Prostate gland (tissue), 2 donors: ENCODE measurements at regions not wholly inside any gene's neighbourhood (a gene's known extent, or its start where the extent isn't known, plus 50 kb on each side); places are given as distances from the start of the nearest gene placed in this dataset.

Source experiments
- POLR2A ChIP-seq: fragments of 450-650 bp; IDR thresholded peaks from one replicate; pipeline ENCODE4 v1.6.1; 2016; ENCODE audit warnings: antibody characterized with exemption, mild to moderate bottlenecking
- TF ChIP-seq, protein P1 (sequence below), 4 experiments: fragments of 200-600 bp in 2 of 4; fragments of 450-650 bp in 2 of 4; sonication (generic) in 2 of 4; IDR thresholded peaks; 1 replicate in 3 of 4; 2 replicates in 1 of 4; pipeline ENCODE4 v1.5.1; 2016 to 2019; ENCODE audit warnings: antibody characterized with exemption in 4 of 4, mild to moderate bottlenecking in 2 of 4, moderate library complexity in 2 of 4

DNA sequence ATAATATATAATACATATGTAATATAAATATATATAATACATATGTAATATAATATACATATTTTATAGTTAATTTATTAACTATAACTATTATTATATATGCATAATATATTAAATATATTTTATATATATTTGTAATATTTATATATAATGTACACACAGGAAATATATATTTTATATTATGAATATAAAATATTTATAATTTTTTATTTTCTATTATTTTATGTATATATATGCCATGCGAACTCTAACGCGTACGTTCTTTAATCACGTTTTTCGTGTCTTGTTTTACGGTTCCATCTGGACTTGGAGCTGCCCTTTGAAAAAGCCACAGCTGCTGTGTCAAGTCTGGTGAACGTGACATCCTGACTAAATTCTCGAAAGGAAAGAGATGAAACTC is 332.1 kb downstream of the ASMT start:
- TF ChIP-seq, protein P1, sequence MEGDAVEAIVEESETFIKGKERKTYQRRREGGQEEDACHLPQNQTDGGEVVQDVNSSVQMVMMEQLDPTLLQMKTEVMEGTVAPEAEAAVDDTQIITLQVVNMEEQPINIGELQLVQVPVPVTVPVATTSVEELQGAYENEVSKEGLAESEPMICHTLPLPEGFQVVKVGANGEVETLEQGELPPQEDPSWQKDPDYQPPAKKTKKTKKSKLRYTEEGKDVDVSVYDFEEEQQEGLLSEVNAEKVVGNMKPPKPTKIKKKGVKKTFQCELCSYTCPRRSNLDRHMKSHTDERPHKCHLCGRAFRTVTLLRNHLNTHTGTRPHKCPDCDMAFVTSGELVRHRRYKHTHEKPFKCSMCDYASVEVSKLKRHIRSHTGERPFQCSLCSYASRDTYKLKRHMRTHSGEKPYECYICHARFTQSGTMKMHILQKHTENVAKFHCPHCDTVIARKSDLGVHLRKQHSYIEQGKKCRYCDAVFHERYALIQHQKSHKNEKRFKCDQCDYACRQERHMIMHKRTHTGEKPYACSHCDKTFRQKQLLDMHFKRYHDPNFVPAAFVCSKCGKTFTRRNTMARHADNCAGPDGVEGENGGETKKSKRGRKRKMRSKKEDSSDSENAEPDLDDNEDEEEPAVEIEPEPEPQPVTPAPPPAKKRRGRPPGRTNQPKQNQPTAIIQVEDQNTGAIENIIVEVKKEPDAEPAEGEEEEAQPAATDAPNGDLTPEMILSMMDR (IDR thresholded peaks at IDR 0.05): no peak
- TF ChIP-seq POLR2A: no peak
